HEK293 (cell line): ENCODE measurements at regions not wholly inside any gene's neighbourhood (a gene's known extent, or its start where the extent isn't known, plus 50 kb on each side); places are given as distances from the start of the nearest gene placed in this dataset.

Source experiments
- CTCF ChIP-seq: fragments of 450-650 bp; formaldehyde crosslinking; IDR thresholded peaks from 2 replicates; pipeline ENCODE4 v1.5.1; 2016; ENCODE audit warnings: missing biosample characterization, missing genetic modification characterization
- PBX3 ChIP-seq: sonication (generic); formaldehyde crosslinking; IDR thresholded peaks from 2 replicates; pipeline ENCODE4 v1.8.1; 2022; ENCODE audit warnings: mild to moderate bottlenecking, moderate library complexity, missing genetic modification reagents
- TSHZ1 ChIP-seq: fragments of 450-650 bp; formaldehyde crosslinking; IDR thresholded peaks from 2 replicates; pipeline ENCODE4 v1.5.1; 2016; ENCODE audit warnings: missing biosample characterization, missing genetic modification characterization, borderline replicate concordance
- ZBTB21 ChIP-seq: fragments of 450-650 bp; formaldehyde crosslinking; IDR thresholded peaks from 2 replicates; pipeline ENCODE4 v1.5.1; 2017; ENCODE audit warnings: missing biosample characterization, missing genetic modification characterization
- ZNF121 ChIP-seq: fragments of 450-650 bp; formaldehyde crosslinking; IDR thresholded peaks from 2 replicates; pipeline ENCODE4 v1.5.1; 2016; ENCODE audit warnings: missing biosample characterization, missing genetic modification characterization
- ZNF133 ChIP-seq: fragments of 450-650 bp; formaldehyde crosslinking; IDR thresholded peaks from 2 replicates; pipeline ENCODE4 v1.5.1; 2016; ENCODE audit warnings: missing biosample characterization, missing genetic modification characterization
- ZNF146 ChIP-seq: fragments of 450-650 bp; formaldehyde crosslinking; IDR thresholded peaks from 2 replicates; pipeline ENCODE4 v1.5.1; 2016; ENCODE audit warnings: missing biosample characterization, missing genetic modification characterization
- ZNF398 ChIP-seq: fragments of 450-650 bp; formaldehyde crosslinking; IDR thresholded peaks from 2 replicates; pipeline ENCODE4 v1.5.1; 2017; ENCODE audit warnings: missing biosample characterization, missing genetic modification characterization
- ZNF548 ChIP-seq: fragments of 450-650 bp; formaldehyde crosslinking; IDR thresholded peaks from 2 replicates; pipeline ENCODE4 v1.5.1; 2016; ENCODE audit warnings: missing biosample characterization, missing genetic modification characterization
- ZNF624 ChIP-seq: fragments of 450-650 bp; formaldehyde crosslinking; IDR thresholded peaks from 2 replicates; pipeline ENCODE4 v1.5.1; 2017; ENCODE audit warnings: missing biosample characterization, missing genetic modification characterization
- ZNF639 ChIP-seq: fragments of 450-650 bp; formaldehyde crosslinking; IDR thresholded peaks from 2 replicates; pipeline ENCODE4 v1.5.1; 2016; ENCODE audit warnings: missing biosample characterization, missing genetic modification characterization
- ZNF707 ChIP-seq: fragments of 450-650 bp; formaldehyde crosslinking; IDR thresholded peaks from 2 replicates; pipeline ENCODE4 v1.5.1; 2016; ENCODE audit warnings: missing biosample characterization, missing genetic modification characterization
- ZSCAN18 ChIP-seq: fragments of 450-650 bp; formaldehyde crosslinking; IDR thresholded peaks from 2 replicates; pipeline ENCODE4 v1.5.1; 2016; ENCODE audit warnings: missing biosample characterization, missing genetic modification characterization
- ZSCAN30 ChIP-seq: fragments of 450-650 bp; IDR thresholded peaks from 2 replicates; pipeline ENCODE4 v1.5.1; 2018; ENCODE audit warnings: missing biosample characterization, mild to moderate bottlenecking, missing genetic modification characterization, moderate library complexity

GRCh38 chr9:78437806-78438205 is 140.9 kb downstream of the PSAT1 start:
- no peak for TF ChIP-seq CTCF (tag by site-specific recombination)
- TF ChIP-seq ZNF398 (tag by site-specific recombination) = no peak
- TF ChIP-seq ZNF624 (tag by site-specific recombination) = no peak
- TF ChIP-seq ZSCAN30 = no peak
- TF ChIP-seq ZSCAN18 (tag by site-specific recombination) = no peak
- no peak for TF ChIP-seq ZNF146 (tag by site-specific recombination)
- no peak for TF ChIP-seq ZNF121 (tag by site-specific recombination)
- TF ChIP-seq ZNF639 (tag by site-specific recombination) = no peak
- no peak for TF ChIP-seq TSHZ1 (tag by site-specific recombination)
- TF ChIP-seq PBX3 (CRISPR knock-in tag) = no peak
- no peak for TF ChIP-seq ZBTB21 (tag by site-specific recombination)
- TF ChIP-seq ZNF707 (tag by site-specific recombination) = no peak
- TF ChIP-seq ZNF548 (tag by site-specific recombination) = no peak
- TF ChIP-seq ZNF133 (tag by site-specific recombination) = no peak
